ENCODE measurements at regions not wholly inside any gene's neighbourhood (a gene's known extent, or its start where the extent isn't known, plus 50 kb on each side); places are given as distances from the start of the nearest gene placed in this dataset.

GRCh38 chr18:62637807-62638687 is 77.3 kb upstream of the PHLPP1 start:
- H3K9ac ChIP-seq (ENCODE audit: low read length), result no peak overlapping the region
- peak; percentile 61 for DNase-seq
- no peak overlapping the region for H3K27ac ChIP-seq (ENCODE audit: low read length)
- H3F3A ChIP-seq (ENCODE audit: insufficient read depth, low read length), result no peaks in the 10 kb centered on the region
- no peaks in the 10 kb centered on the region for H3K36me3 ChIP-seq (replicated peaks; ENCODE audit: insufficient read depth, low read length)
- no peaks in the 10 kb centered on the region for H3K27me3 ChIP-seq (replicated peaks; ENCODE audit: insufficient read depth, low read length)
- no peaks in the 10 kb centered on the region for H4K20me1 ChIP-seq (ENCODE audit: insufficient read depth, low read length)
- no peaks in the 10 kb centered on the region for H3K4me1 ChIP-seq (ENCODE audit: low read length)
- H3K9me2 ChIP-seq (replicated peaks; ENCODE audit: insufficient read depth, low read length), result no peaks in the 10 kb centered on the region
- no peak overlapping the region for H3K4me2 ChIP-seq (ENCODE audit: low read depth, low read length)
- TF ChIP-seq CTCF (IDR thresholded peaks at IDR 0.05; ENCODE audit: low read length), result peak; percentile 83
- no peak for TF ChIP-seq EZH2 (optimal IDR thresholded peaks at IDR 0.05; ENCODE audit: low read depth, low read length)
- no peak overlapping the region for H3K4me3 ChIP-seq (ENCODE audit: low read length)
- H2AFZ ChIP-seq (ENCODE audit: low read length), result no peak overlapping the region
- no peaks in the 10 kb centered on the region for H3K79me2 ChIP-seq (ENCODE audit: low read length)
- no peaks in the 10 kb centered on the region for H3K9me3 ChIP-seq (replicated peaks; ENCODE audit: insufficient read depth, low read length)

GRCh38 chr18:62643181-62643580 is 72.2 kb upstream of the PHLPP1 start:
- TF ChIP-seq EZH2phosphoT487 (IDR thresholded peaks at IDR 0.05; ENCODE audit: low read length) (no peak), EZH2 (optimal IDR thresholded peaks at IDR 0.05; ENCODE audit: low read depth, low read length) (no peak), CTCF (IDR thresholded peaks at IDR 0.05; ENCODE audit: low read length) (no peak)
- Histone ChIP-seq H3K27ac (ENCODE audit: low read length) (no peak overlapping the region), H3K36me3 (replicated peaks; ENCODE audit: insufficient read depth, low read length) (no peaks in the 10 kb centered on the region)

GRCh38 chr18:62644773-62645172 is 70.6 kb upstream of the PHLPP1 start:
- H3K79me2 ChIP-seq (ENCODE audit: low read length), result no peaks in the 10 kb centered on the region
- no peak overlapping the region for H3K4me2 ChIP-seq (ENCODE audit: low read depth, low read length)
- no peaks in the 10 kb centered on the region for H3K36me3 ChIP-seq (replicated peaks; ENCODE audit: insufficient read depth, low read length)
- no peaks in the 10 kb centered on the region for H3K27me3 ChIP-seq (replicated peaks; ENCODE audit: insufficient read depth, low read length)
- H3K9me2 ChIP-seq (replicated peaks; ENCODE audit: insufficient read depth, low read length), result no peaks in the 10 kb centered on the region
- DNase-seq, result no peak
- no peak overlapping the region for H3K9ac ChIP-seq (ENCODE audit: low read length)
- TF ChIP-seq CTCF (IDR thresholded peaks at IDR 0.05; ENCODE audit: low read length) (no peak), EZH2 (optimal IDR thresholded peaks at IDR 0.05; ENCODE audit: low read depth, low read length) (no peak), EZH2phosphoT487 (IDR thresholded peaks at IDR 0.05; ENCODE audit: low read length) (no peak)
- no peaks in the 10 kb centered on the region for H4K20me1 ChIP-seq (ENCODE audit: insufficient read depth, low read length)
- H2AFZ ChIP-seq (ENCODE audit: low read length), result no peak overlapping the region
- H3K9me3 ChIP-seq (replicated peaks; ENCODE audit: insufficient read depth, low read length), result no peaks in the 10 kb centered on the region
- no peak overlapping the region for H3K4me3 ChIP-seq (ENCODE audit: low read length)
- H3K27ac ChIP-seq (ENCODE audit: low read length), result no peak overlapping the region
- H3F3A ChIP-seq (ENCODE audit: insufficient read depth, low read length), result no peaks in the 10 kb centered on the region
- H3K4me1 ChIP-seq (ENCODE audit: low read length), result no peaks in the 10 kb centered on the region

More at GRCh38 chr18:62643181-62643580, 72.2 kb upstream of the PHLPP1 start:
- no peaks in the 10 kb centered on the region for H3K4me1 ChIP-seq (ENCODE audit: low read length)
- H3K27me3 ChIP-seq (replicated peaks; ENCODE audit: insufficient read depth, low read length), result no peaks in the 10 kb centered on the region
- no peak overlapping the region for H2AFZ ChIP-seq (ENCODE audit: low read length)
- H4K20me1 ChIP-seq (ENCODE audit: insufficient read depth, low read length), result no peaks in the 10 kb centered on the region
- H3K79me2 ChIP-seq (ENCODE audit: low read length), result no peaks in the 10 kb centered on the region
- no peak overlapping the region for H3K9ac ChIP-seq (ENCODE audit: low read length)
- H3F3A ChIP-seq (ENCODE audit: insufficient read depth, low read length), result no peaks in the 10 kb centered on the region
- no peak for DNase-seq
- H3K9me3 ChIP-seq (replicated peaks; ENCODE audit: insufficient read depth, low read length), result no peaks in the 10 kb centered on the region
- H3K4me2 ChIP-seq (ENCODE audit: low read depth, low read length), result no peak overlapping the region
- H3K4me3 ChIP-seq (ENCODE audit: low read length), result no peak overlapping the region
- H3K9me2 ChIP-seq (replicated peaks; ENCODE audit: insufficient read depth, low read length), result no peaks in the 10 kb centered on the region

Data from MM.1S (cell line).